CD4-positive, CD25-positive, alpha-beta regulatory T cell (primary cell): ENCODE measurements at regions not wholly inside any gene's neighbourhood (a gene's known extent, or its start where the extent isn't known, plus 50 kb on each side); places are given as distances from the start of the nearest gene placed in this dataset.

Experiments
- ATAC-seq, 2 donors: fragments of 150-1000 bp; cut with Tn5 transposase; one replicate each; pipeline ENCODE4 v1.10.0; 2021; ENCODE audit warnings: low read depth in 2 of 2, moderate number of reproducible peaks in 2 of 2, moderate library complexity in 1 of 2
- DNase-seq, 3 donors: peaks; one replicate each; pipeline versions ENCODE4 v3.0.0 to v3.0.0-alpha.2; 2012 to 2022; ENCODE audit warnings: mixed read lengths in 1 of 3
- H3K27ac ChIP-seq: one replicate; pipeline ENCODE4 v1.7.0; 2013; ENCODE audit warnings: mild to moderate bottlenecking, low read length; ENCODE audit not compliant: insufficient read depth, poor library complexity, severe bottlenecking
- H3K27me3 ChIP-seq: one replicate; pipeline ENCODE4 v1.7.0; 2013; ENCODE audit warnings: low read length; ENCODE audit not compliant: control insufficient read depth, insufficient read depth
- H3K36me3 ChIP-seq: one replicate; pipeline ENCODE4 v1.7.0; 2013; ENCODE audit warnings: mild to moderate bottlenecking, low read length, moderate library complexity; ENCODE audit not compliant: control insufficient read depth, insufficient read depth
- H3K4me1 ChIP-seq: 2 replicates; pipeline ENCODE4 v1.7.0; 2013; ENCODE audit warnings: mild to moderate bottlenecking, low read length; ENCODE audit not compliant: insufficient read depth, control insufficient read depth, poor library complexity, severe bottlenecking
- H3K4me3 ChIP-seq: one replicate; pipeline ENCODE4 v1.7.0; 2013; ENCODE audit warnings: low read depth, mild to moderate bottlenecking, low read length, moderate library complexity
- H3K9me3 ChIP-seq, 2 experiments: 1 replicate in 1 of 2; 2 replicates in 1 of 2; pipeline ENCODE4 v1.7.0; 2013; ENCODE audit warnings: low read length in 2 of 2, mild to moderate bottlenecking in 1 of 2, moderate library complexity in 1 of 2; ENCODE audit not compliant: control insufficient read depth in 2 of 2
- H3K27ac Mint-ChIP-seq, 3 donors: one replicate each; pipeline ENCODE4 v1.8.0; 2020 to 2022; ENCODE audit warnings: mild to moderate bottlenecking in 3 of 3, mixed read lengths in 3 of 3, moderate library complexity in 2 of 3
- H3K27me3 Mint-ChIP-seq: one replicate; pipeline ENCODE4 v1.8.0; 2022; ENCODE audit warnings: mild to moderate bottlenecking, mixed read lengths
- H3K36me3 Mint-ChIP-seq: one replicate; pipeline ENCODE4 v1.8.0; 2020; ENCODE audit warnings: mixed read lengths
- H3K4me1 Mint-ChIP-seq, 4 donors: one replicate each; pipeline ENCODE4 v1.8.0; 2020 to 2022; ENCODE audit warnings: mixed read lengths in 4 of 4, mild to moderate bottlenecking in 1 of 4
- H3K4me3 Mint-ChIP-seq, 4 donors: one replicate each; pipeline ENCODE4 v1.8.0; 2020 to 2022; ENCODE audit warnings: mild to moderate bottlenecking in 4 of 4, mixed read lengths in 4 of 4, moderate library complexity in 3 of 4
- H3K9me3 Mint-ChIP-seq, 7 donors: one replicate each; pipeline ENCODE4 v1.8.0; 2020 to 2022; ENCODE audit warnings: mixed read lengths in 7 of 7, mild to moderate bottlenecking in 3 of 7, moderate library complexity in 2 of 7

- Mint-ChIP-seq H3K27me3 (no peaks in the 10 kb centered on the region), H3K36me3 (no peaks in the 10 kb centered on the region), H3K9me3 (peaks cover 0 to 22% (median 5%) of the 10 kb centered on the region in 7 donors), H3K4me1 (no peaks in the 10 kb centered on the region), H3K27ac (no peak overlapping the region), H3K4me3 (no peak overlapping the region)
- Histone ChIP-seq H3K4me3 (no peak overlapping the region), H3K9me3 (peaks cover 3% of the 10 kb centered on the region in 2 experiments), H3K4me1 (no peaks in the 10 kb centered on the region), H3K36me3 (no peaks in the 10 kb centered on the region), H3K27ac (no peak overlapping the region), H3K27me3 (no peaks in the 10 kb centered on the region)
- DNase-seq: no peak
- ATAC-seq: no peak
Observed at GRCh38 chr1:105101261-105101660, 1351.6 kb downstream of the AMY1C start.

- H3K27me3 Mint-ChIP-seq: no peaks in the 10 kb centered on the region
- no peak for DNase-seq
- no peaks in the 10 kb centered on the region for H3K36me3 ChIP-seq
- no peaks in the 10 kb centered on the region for H3K27me3 ChIP-seq
- H3K27ac Mint-ChIP-seq: no peak overlapping the region
- H3K4me3 Mint-ChIP-seq: no peak overlapping the region
- H3K4me1 ChIP-seq: no peaks in the 10 kb centered on the region
- no peaks in the 10 kb centered on the region for H3K4me1 Mint-ChIP-seq
- H3K9me3 ChIP-seq: peaks cover 3% of the 10 kb centered on the region in 2 experiments
- H3K9me3 Mint-ChIP-seq: peaks cover 0 to 25% (median 5%) of the 10 kb centered on the region in 7 donors
- H3K36me3 Mint-ChIP-seq: no peaks in the 10 kb centered on the region
- no peak overlapping the region for H3K4me3 ChIP-seq
- H3K27ac ChIP-seq: no peak overlapping the region
- no peak for ATAC-seq
Observed at GRCh38 chr1:105102371-105102770, 1352.7 kb downstream of the AMY1C start.

GRCh38 chr1:105122041-105122440, 1372.3 kb downstream of the AMY1C start:
- no peaks in the 10 kb centered on the region for H3K36me3 ChIP-seq
- Mint-ChIP-seq H3K27me3 (no peaks in the 10 kb centered on the region), H3K27ac (no peak overlapping the region)

GRCh38 chr1:105137543-105138457, 1388.1 kb downstream of the AMY1C start:
- H3K27ac ChIP-seq: no peak overlapping the region
- no peaks in the 10 kb centered on the region for H3K27me3 ChIP-seq
- H3K9me3 Mint-ChIP-seq: peaks cover 0 to 23% (median 5%) of the 10 kb centered on the region in 7 donors
- no peaks in the 10 kb centered on the region for H3K36me3 Mint-ChIP-seq
- H3K27me3 Mint-ChIP-seq: no peaks in the 10 kb centered on the region
- H3K36me3 ChIP-seq: no peaks in the 10 kb centered on the region
- H3K4me1 ChIP-seq: no peaks in the 10 kb centered on the region
- no peak overlapping the region for H3K27ac Mint-ChIP-seq
- H3K4me3 ChIP-seq: no peak overlapping the region
- ATAC-seq (no peak), DNase-seq (no peak)
- no peaks in the 10 kb centered on the region for H3K4me1 Mint-ChIP-seq
- no peak overlapping the region for H3K4me3 Mint-ChIP-seq
- peaks cover 0 to 21% of the 10 kb centered on the region in 2 experiments for H3K9me3 ChIP-seq

More at GRCh38 chr1:105122041-105122440, 1372.3 kb downstream of the AMY1C start:
- no peak overlapping the region for H3K27ac ChIP-seq
- H3K27me3 ChIP-seq: no peaks in the 10 kb centered on the region
- Mint-ChIP-seq H3K36me3 (no peaks in the 10 kb centered on the region), H3K9me3 (peaks cover 0 to 29% (median 4%) of the 10 kb centered on the region in 7 donors), H3K4me3 (no peak overlapping the region), H3K4me1 (no peaks in the 10 kb centered on the region)
- H3K4me3 ChIP-seq: no peak overlapping the region
- H3K4me1 ChIP-seq: no peaks in the 10 kb centered on the region
- no peak for DNase-seq
- ATAC-seq: no peak
- H3K9me3 ChIP-seq: peaks cover 2 to 3% of the 10 kb centered on the region in 2 experiments

GRCh38 chr1:105138458-105138893, 1388.8 kb downstream of the AMY1C start:
- ATAC-seq: no peak
- Histone ChIP-seq H3K4me3 (no peak overlapping the region), H3K4me1 (no peaks in the 10 kb centered on the region), H3K9me3 (peaks cover 2 to 21% of the 10 kb centered on the region in 2 experiments), H3K27ac (no peak overlapping the region), H3K36me3 (no peaks in the 10 kb centered on the region), H3K27me3 (no peaks in the 10 kb centered on the region)
- Mint-ChIP-seq H3K4me3 (no peak overlapping the region), H3K27ac (no peak overlapping the region), H3K36me3 (no peaks in the 10 kb centered on the region), H3K4me1 (no peaks in the 10 kb centered on the region), H3K9me3 (peaks cover 0 to 23% (median 5%) of the 10 kb centered on the region in 7 donors), H3K27me3 (no peaks in the 10 kb centered on the region)
- DNase-seq: no peak

- no peaks in the 10 kb centered on the region for H3K4me1 ChIP-seq
- H3K4me1 Mint-ChIP-seq: no peaks in the 10 kb centered on the region
- no peak overlapping the region for H3K4me3 ChIP-seq
- no peak overlapping the region for H3K27ac ChIP-seq
- DNase-seq (no peak), ATAC-seq (no peak)
- peaks cover 2 to 4% of the 10 kb centered on the region in 2 experiments for H3K9me3 ChIP-seq
- no peaks in the 10 kb centered on the region for H3K36me3 Mint-ChIP-seq
- no peaks in the 10 kb centered on the region for H3K36me3 ChIP-seq
- H3K27me3 Mint-ChIP-seq: no peaks in the 10 kb centered on the region
- H3K27me3 ChIP-seq: no peaks in the 10 kb centered on the region
- no peak overlapping the region for H3K4me3 Mint-ChIP-seq
- H3K27ac Mint-ChIP-seq: no peak overlapping the region
- H3K9me3 Mint-ChIP-seq: peaks cover 2 to 24% (median 10%) of the 10 kb centered on the region in 7 donors
Observed at GRCh38 chr1:105172788-105173187, 1423.1 kb downstream of the AMY1C start.

GRCh38 chr1:105180789-105181188, 1431.1 kb downstream of the AMY1C start:
- H3K36me3 ChIP-seq: no peaks in the 10 kb centered on the region
- no peak overlapping the region for H3K4me3 Mint-ChIP-seq
- no peak overlapping the region for H3K27ac Mint-ChIP-seq
- peaks cover 8 to 16% of the 10 kb centered on the region in 2 experiments for H3K9me3 ChIP-seq
- no peak overlapping the region for H3K27ac ChIP-seq
- no peaks in the 10 kb centered on the region for H3K4me1 ChIP-seq
- ATAC-seq (no peak), DNase-seq (no peak)
- H3K4me3 ChIP-seq: no peak overlapping the region
- no peaks in the 10 kb centered on the region for H3K4me1 Mint-ChIP-seq
- H3K9me3 Mint-ChIP-seq: peaks cover 4 to 13% (median 7%) of the 10 kb centered on the region in 7 donors
- H3K36me3 Mint-ChIP-seq: no peaks in the 10 kb centered on the region
- H3K27me3 ChIP-seq: no peaks in the 10 kb centered on the region
- H3K27me3 Mint-ChIP-seq: no peaks in the 10 kb centered on the region
